22Rv1 (cell line): ENCODE measurements at regions not wholly inside any gene's neighbourhood (a gene's known extent, or its start where the extent isn't known, plus 50 kb on each side); places are given as distances from the start of the nearest gene placed in this dataset.

ENCODE experiments used
- CTCF ChIP-seq: fragments of 450-650 bp; IDR thresholded peaks from 2 replicates; pipeline ENCODE4 v1.5.1; 2017; ENCODE audit warnings: mild to moderate bottlenecking
- ZFX ChIP-seq: fragments of 450-650 bp; IDR thresholded peaks from 2 replicates; pipeline ENCODE4 v1.6.1; 2017; ENCODE audit warnings: antibody characterized with exemption, borderline replicate concordance

- no peak for TF ChIP-seq CTCF
- no peak for TF ChIP-seq ZFX
Measured at GRCh38 chr4:11228530-11228929, 200.2 kb downstream of the HS3ST1 start.
